HG02798 (cell line): ENCODE measurements at regions not wholly inside any gene's neighbourhood (a gene's known extent, or its start where the extent isn't known, plus 50 kb on each side); places are given as distances from the start of the nearest gene placed in this dataset.
"Not testable (repeated sequence)": the region's sequence is repeated elsewhere in the genome, so short reads cannot be mapped to it uniquely, and the experiment has no call there.

Source experiments
- ATAC-seq: cut with Tn5 transposase; IDR thresholded peaks from one replicate; pipeline ENCODE4 v1.9.1; 2021; ENCODE audit warnings: mild to moderate bottlenecking; ENCODE audit not compliant: unreplicated experiment, poor library complexity

DNA sequence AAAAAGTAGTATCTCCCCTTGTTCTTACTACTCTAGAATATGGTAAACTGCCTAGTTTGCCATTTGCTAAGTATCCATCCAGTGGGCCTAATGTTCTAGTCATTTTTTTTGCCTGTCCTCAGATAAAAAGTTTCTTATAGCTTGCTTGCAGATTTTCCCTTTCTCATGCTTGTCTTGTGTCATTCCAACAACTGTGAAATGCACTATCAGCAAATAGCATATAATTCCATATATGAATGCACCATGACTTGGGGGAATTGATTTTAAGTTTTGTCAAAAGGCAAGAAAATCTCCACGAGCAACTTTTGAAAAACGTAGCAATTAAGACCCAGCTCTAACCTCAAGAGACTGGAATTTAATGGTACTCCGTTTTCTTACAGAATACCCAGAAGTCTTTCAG, 286.2 kb upstream of the GPR149 start:
- no peak for ATAC-seq

DNA sequence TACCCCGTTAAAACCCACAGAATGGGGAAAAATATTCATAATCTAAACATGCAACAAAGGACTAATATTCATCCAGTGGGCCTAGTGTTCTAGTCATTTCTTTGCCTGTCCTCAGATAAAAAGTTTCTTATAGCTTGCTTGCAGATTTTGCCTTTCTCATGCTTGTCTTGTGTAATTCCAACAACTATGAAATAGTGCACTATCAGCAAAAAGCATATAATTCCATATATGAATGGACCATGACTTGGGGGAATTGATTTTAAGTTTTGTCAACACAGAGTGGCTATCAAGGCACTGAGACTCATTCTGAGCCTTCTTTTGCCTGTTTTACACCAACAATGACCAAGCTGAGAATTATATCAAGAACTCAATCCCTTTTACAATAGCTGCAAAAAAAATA, 278.6 kb upstream of the GPR149 start:
- ATAC-seq = no peak

DNA sequence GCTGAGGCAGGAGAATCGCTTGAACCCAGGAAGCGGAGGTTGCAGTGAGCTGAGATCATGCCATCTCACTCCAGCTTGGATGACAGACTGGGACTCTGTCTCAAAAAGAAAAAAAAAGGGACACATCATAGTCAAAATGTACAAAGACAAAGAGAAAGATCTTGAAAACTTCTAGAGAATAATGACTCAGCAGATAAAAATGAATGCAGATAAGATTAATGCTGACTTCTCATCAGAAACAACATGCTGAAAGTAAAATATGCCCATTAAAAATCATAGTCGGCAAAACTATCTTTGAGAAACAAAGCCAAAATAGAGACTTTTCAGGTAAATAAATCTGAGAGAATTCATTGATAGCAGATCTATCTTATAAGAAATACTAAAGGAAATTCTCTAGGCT, 271.1 kb upstream of the GPR149 start:
- no peak for ATAC-seq

DNA sequence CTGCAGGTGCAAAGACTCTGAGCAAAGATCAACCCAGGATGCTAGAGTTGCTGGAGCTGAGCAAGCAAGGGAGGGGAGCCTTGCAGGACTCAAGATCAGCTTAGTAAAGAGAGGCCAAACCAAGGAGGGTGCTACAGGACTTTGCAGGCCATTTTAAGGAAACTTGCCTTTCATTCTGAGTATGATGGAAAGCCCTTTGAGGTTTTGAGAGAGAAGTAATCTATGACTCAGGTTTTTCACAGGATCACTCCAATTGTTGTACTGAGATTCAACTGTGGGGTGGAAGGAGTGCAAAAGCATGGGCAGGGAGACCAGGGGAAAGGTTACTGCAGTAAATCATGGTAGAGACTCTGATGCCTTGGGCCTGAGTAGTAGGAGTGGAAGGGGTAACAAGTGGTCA, 260.4 kb upstream of the GPR149 start:
- peak; percentile 71 for ATAC-seq

DNA sequence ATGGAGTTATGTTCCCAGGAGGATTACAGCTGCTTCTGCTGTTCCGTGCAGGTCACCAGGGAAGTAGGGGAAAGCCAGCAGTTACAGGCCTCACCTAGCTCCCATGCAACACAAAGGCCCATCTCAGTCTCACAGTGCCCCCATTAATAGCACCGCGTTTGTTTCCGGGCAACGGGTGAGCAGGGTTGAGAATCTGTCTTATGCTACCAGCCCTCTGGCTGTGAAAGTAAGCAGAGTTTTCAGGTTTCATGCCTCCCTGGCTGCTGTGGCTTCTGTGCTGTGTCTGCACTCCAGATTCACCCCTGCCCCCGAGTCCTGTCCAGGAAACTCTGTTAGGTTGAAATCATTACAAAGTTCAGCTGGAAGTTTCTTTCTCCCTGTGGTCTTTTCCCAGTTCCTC, 254.4 kb upstream of the GPR149 start:
- ATAC-seq = no peak

DNA sequence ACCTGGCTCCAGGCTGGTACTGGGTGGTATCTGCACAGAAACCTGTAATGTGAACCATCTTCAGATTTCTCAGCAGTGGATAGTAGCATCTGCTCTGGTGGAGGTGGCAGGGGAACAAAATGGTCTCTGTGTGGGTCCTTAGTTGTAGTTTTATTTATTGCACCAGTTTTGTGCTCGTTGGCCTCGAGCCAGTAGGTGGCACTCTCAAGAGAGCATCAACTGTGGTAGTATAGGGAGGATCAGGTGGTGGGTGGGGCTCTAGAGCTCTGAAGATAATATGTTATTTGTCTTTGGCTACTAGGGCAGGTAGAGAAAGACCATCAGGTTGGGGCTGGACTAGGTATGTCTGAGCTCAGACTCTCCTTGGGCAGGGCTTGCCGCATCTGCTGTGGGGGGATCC, 254.0 kb upstream of the GPR149 start:
- no peak for ATAC-seq

DNA sequence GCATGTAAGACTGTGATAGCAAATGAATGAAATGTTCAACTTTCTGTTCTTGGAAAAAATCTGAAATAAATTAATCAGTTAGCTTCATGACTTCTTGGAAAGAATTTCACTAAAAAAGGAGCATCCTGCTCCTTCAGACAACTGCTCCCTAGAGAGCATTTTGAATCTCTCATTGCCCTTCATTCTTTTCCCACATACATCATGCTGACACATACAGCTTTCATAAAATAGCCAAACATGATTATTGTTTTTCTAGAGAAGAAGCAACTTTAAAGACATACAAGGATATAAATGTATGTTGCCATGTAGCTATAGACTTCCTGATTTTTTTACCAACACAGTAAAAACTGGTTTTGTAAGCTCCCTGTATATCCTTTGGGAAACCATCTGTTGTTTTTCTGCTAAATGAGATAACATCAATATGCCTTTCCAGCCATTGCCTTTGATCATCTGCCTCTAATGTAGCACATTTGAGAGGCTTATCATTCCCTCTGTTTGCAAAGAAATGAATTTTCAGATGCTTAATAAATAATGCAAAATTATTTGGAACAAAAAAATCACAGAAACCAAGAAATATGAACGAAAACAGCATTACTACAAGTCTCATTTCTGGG, 248.2 kb upstream of the GPR149 start:
- no peak for ATAC-seq

DNA sequence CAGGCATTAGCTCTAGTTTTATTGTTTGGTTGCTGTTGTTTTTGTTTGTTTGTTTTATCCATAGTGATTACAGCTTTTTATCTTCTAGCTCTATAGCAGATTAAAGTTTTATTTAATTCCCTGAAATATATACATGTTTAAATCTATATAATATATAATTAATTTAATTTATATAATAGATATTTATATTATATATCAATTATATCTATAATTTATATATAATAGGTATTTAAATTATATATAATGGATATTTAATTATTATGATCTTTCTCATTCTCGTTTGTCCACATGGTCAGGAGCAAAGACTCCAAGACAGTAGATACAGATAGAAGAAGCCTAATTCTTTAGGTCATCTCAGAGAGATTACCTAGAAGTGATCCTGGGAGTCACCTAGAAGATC, 238.8 kb upstream of the GPR149 start:
- ATAC-seq = no peak

DNA sequence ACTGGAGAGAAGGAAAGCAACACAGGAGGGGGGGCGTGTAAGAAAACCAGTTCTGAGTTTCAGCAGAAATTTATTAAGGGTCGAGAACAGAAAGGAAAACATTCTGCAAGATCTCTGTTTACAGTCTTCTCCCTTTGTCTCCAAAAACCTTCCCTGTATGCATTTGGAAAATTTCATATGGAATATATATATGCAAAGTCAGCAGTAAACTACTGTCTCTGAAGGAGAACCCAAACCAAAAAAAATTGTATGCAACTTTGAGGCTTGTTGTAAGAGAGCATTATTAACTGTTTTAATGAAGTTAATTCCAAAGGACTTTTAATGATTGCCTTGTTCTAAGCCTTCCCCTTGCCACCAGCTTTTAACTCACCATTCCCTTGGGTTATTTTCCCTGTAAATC, 238.2 kb upstream of the GPR149 start:
- no peak for ATAC-seq

DNA sequence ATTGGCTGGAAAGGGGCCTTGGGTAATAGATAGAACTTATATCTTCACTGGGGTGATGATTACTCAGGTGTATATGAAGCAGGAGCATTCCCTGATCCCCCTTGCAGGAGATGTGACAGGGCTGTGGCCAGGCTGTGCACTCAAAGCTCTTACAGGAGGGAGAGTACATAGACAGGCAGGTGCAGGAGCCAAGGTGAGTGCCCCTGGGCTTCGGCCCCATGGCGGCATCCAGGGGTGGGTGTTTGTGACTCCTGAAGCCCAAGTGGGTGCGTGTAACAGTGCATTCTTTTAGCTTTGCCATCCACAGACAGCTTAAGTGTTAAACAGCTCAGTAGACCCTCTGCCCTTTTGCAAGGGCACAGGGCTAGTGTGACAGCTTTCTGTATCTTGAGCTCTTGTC, 236.6 kb upstream of the GPR149 start:
- no peak for ATAC-seq

DNA sequence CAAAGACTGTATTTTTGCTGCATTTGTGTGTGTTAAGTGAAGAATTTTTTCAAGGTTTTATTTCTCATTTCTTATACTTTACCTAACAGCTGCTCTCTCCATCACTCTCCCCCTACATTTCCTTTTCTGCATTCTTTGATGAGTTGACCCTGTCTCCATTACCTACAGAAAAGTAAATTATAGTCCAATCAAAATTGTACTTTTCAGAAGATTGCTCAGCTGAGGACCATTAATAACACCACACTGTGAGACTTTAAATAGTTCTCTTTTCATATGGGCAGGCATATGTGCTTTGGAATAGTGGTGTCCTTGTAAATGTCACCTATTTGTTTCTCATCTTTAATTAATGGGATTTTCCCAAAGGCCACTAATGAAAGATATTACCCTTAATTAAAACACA, 234.7 kb upstream of the GPR149 start:
- no peak for ATAC-seq

DNA sequence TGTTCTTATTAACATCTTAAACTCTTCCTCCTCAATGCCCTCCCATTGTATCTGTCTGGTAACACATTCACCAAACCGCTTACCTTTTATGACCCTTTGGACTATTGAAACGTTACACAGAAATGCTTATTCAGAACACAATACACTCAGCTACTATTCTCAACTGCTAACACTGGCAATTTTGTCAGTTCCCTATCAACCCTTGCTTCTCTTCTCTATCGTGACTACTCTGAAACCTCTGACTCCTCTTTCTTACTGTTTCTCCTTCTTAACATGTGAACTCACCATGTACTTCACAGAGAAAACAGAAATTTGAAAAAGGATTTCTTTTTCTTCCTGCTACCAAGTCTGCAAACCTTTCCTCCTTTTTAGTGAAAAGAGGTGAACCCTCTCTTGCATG, 232.9 kb upstream of the GPR149 start:
- no peak for ATAC-seq

DNA sequence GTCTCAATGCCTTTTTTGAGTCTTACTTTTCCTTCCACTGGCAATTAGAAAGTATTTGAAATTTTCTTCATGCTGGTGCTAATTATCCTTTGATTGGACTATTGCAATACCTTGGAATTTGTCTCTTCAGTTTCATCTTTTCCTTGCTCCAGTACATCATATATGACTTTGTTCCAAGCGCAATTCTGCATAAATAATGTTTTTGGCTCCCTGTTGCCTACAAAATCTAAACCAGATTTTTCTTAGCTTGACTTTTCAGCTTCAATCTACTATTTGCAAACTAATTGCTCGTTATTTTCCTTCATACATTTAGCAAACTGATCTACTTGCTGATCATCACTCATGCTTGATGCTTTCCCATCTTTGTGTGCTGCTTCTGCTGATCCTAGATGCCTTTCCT, 230.8 kb upstream of the GPR149 start:
- no peak for ATAC-seq

DNA sequence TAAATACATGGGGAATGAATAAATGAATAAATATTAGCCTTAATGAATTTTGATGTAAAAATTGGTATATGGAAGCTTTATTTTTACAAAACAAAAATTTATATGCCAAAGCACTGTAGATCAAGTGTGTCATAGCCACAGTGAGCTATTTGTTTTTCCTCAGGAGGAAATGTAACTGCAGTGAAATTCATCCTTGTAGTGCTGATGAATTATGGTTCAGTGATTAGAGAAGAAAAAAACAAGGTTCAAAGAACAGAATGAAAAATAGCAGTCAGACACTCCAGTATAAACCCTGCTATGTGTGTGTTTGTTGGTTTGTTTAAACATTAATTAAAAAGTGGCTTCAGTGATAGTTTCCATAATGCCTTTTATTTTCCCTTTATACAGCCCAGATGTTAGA, 228.0 kb upstream of the GPR149 start:
- ATAC-seq = no peak

DNA sequence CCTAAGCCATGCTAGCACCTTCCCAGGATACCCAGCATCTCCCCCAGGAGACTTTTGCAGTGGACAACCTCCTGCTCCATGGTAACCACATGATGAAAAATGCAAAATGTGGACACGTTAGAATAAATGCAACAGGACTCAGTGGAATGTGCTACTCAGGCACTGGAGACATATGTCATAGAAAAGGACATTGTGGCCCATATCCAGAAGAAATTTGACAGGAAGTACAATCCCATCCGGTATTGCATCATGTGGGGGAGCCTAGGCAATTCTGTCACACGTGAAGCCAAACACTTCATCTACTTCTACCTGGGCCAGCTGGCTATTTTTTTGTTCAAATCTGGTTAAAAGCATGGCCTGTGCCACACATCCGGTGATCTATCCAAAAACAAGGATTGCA, 227.2 kb upstream of the GPR149 start:
- no peak for ATAC-seq

DNA sequence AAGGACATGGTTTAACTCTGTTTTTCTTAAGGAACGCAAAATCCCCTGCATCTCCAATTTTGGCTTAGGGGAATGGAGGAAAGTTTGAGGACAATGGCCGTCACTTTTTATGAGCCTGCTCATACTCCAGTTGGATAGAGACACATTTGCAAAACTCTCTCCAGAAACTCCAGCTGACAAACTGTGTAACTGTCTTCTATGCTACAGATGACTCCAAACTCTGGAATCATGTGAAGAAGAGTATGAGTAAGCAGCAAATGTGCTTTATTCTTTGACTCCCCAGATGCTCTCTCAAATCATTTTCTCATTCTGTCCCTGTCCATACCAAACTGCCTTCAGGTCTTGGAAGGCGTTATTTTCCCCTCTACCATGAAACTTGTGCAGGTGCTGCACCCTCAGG, 226.5 kb upstream of the GPR149 start:
- ATAC-seq = no peak

DNA sequence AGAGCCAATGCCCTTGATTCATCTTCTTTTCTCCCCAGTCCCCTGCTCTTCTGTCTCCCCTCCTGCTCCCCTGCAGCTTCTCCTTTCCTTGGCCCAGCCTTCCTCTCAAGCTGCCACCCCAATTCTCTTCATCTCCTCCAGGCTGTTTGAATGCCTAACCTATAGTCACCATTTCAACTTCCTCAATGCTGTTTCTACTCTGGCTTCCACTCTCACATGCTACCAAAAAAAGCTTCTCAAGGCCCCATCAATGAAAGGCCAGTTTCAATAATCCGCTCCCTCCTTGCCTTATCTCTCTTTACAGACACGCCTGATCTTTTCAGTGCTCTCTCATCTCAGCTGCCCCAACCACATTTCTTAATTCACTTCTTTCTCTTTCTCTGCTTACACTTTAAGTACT, 212.2 kb upstream of the GPR149 start:
- ATAC-seq = no peak

DNA sequence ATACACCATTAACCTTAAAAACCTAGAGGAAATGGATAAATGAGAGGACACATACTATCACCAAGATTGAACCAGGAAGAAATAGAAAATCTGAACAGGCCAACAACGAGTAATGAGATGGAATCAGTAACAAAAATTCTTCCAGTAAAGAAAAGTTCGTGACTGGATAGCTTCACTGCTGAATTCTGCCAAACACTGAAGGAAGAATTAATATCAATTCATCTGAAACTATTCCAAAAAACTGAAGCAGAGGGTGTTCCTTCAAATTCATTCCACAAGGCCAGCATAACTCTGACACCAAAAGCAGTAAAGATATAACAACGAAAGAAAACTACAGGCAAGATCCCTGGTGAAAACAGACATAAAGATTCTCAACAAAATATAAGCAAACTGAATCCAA, 195.8 kb upstream of the GPR149 start:
- no peak for ATAC-seq

DNA sequence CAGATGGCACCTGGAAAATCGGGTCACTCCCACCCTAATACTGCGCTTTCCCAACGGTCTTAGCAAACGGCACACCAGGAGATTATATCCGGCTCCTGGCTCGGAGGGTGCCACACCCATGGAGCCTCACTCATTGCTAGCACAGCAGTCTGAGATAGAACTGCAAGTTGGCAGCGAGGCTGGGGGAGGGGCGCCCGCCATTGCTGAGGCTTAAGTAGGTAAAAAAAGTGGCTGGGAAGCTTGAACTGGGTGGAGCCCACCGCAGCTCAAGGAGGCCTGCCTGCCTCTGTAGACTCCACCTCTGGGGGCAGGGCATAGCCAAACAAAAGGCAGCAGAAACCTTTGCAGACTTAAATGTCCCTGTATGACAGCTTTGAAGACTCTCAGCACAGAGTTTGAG, 189.6 kb upstream of the GPR149 start:
- not testable (repeated sequence) for ATAC-seq

DNA sequence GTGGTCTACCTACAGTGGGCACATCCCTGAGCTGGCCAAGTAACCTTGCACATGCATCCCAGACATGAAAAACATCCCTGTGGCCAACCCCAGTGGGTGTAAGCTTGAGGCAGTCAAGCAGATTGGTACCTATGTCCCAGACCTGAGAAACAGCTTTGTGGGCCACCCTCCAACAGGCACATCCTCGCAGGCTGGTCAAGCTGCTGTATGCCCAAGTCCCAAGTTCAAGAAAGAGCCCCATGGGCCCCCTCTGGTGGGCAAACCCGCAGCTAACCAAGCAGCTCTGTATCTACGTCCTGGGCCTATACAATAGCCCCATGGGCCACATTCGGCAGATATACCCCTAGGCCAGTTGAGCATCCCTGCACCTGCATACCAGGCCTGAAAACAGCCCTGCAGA, 186.3 kb upstream of the GPR149 start:
- ATAC-seq = no peak

DNA sequence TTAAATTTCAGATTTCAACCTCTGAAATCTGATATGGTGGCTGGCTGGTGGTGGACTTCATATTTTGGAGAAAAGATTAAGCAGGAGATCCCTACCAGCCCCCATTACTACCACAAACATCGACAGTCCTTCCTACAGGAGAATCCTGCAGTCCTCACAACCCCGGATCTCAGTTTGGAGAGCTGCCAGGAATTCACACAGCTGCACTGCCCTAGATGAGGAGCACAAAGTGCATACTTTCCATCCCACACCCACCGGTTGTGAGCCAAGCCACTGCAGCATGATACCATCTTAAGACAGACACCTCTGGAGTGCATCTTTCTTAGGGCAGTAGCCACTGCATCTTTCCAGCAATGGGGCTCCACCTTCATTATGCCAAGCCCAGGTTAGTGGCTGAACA, 185.5 kb upstream of the GPR149 start:
- no peak for ATAC-seq

DNA sequence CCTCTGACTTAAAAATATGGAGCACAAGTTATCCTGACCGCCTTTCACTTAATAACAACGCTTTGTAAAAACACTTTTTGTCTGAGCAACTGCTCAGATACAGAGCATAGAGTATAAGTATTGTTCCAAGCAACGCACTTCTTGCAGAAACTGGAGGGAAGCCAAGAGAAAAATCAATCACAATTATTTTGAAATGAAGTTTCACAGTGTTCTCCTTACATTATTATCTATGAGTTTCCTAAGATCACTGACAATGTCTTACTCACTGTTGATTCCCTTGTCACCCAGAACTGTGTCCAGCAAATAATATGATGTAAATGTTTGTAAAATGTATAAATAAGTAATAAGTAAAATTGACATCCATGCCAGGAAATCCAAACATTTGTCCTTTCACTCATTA, 184.6 kb upstream of the GPR149 start:
- no peak for ATAC-seq

DNA sequence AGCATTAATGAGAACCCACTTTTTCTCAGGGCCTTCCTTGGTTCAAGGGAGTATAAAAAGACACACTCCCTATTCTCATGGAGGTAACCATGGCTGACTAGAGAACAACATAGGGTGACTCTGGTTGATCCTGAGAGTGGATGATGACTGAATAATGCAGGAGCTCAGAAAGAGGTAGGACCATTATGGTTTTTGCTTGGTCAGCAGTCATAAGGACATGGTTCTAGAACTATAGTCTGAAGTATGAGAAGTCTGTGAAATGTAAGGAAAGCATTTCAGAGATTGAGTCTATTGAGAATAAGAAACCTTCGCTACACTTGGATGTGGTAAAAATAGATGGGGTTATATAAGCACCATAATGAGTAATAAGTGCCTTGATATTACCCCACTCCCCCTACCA, 184.1 kb upstream of the GPR149 start:
- ATAC-seq = no peak
